ENCODE measurements at regions not wholly inside any gene's neighbourhood (a gene's known extent, or its start where the extent isn't known, plus 50 kb on each side); places are given as distances from the start of the nearest gene placed in this dataset.

DNA sequence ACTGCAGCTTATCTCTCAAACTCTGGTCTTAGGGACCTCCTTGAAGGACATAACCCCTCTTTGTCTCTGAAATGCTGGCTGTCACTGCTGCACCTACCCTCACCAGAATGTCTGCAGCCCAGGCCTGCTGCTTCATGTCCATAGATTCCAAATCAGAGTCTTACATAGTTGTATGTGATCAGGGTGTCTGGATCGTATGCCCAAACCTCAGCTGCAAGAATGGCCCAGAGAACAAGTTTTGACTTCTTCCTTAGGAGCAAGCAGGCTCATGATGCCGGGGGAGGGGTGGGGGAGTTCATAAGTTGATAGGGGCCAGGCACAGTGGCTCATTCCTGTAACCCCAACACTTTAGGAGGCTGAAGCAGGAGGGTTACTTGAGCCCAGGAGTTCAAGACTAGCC, 55.8 kb upstream of the RMDN2 start:
- Histone ChIP-seq H3K36me3 (ENCODE audit: control insufficient read depth in 2 of 2, insufficient read depth in 2 of 2, low read length in 1 of 2) (no peaks in the 10 kb centered on the region), H3K4me1 (ENCODE audit: control insufficient read depth in 2 of 2, insufficient read depth in 2 of 2, low read length in 2 of 2) (no peaks in the 10 kb centered on the region), H3K4me3 (ENCODE audit: low read length in 2 of 2) (no peak overlapping the region), H3K9me3 (ENCODE audit: control insufficient read depth in 2 of 2, insufficient read depth in 1 of 2, low read length in 1 of 2) (no peaks in the 10 kb centered on the region), H3K27ac (ENCODE audit: low read depth in 1 of 2, low read length in 1 of 2) (no peak overlapping the region), H3K27me3 (ENCODE audit: control insufficient read depth in 2 of 2, insufficient read depth in 1 of 2, low read length in 1 of 2) (no peaks in the 10 kb centered on the region)
- no peak for DNase-seq (ENCODE audit: low read depth in 6 of 9, low spot score in 9 of 9)
- WGBS: 93% methylated on average over 2 of the region's 2 CpGs

DNA sequence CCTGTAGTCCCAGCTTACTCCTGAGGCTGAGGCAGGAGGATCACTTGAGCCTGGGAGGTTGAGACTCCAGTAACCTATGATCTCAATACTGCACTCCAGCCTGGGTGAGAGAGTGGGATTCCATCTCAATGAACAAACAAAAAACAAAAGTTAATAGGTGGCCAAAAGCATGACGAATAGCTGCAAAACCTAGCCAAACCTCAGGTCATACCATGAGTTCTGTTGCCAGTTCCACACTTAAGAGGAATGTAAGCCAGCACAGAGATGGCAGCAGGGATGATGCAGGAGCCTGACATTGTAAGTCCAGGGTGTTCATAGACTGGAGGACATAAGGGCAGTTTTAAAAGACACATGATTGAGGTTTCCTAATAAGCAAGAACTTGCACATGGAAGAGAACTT, 55.3 kb upstream of the RMDN2 start:
- no peaks in the 10 kb centered on the region for H3K4me1 ChIP-seq (ENCODE audit: control insufficient read depth in 2 of 2, insufficient read depth in 2 of 2, low read length in 2 of 2)

DNA sequence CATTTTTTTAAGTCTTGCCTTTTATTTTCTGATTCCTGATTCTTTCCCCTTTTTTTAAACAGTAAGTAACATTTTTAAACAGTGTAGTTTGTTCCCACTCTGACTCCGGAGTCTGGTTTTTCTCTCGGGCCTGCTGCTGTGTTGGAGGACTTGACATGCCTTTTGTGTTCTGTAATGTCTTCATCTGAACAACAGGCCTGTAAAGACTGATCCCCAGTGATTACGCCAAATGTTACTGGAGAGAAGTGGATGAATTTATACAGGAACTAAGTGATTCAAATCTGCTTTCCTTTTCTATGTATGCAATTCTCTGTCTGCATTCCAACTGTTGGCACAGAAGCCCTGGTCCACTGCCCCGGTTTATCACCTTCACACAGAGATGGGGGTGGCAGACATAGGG, 54.3 kb upstream of the RMDN2 start:
- Histone ChIP-seq H3K27ac (ENCODE audit: low read depth in 1 of 2, low read length in 1 of 2) (no peak overlapping the region), H3K4me3 (ENCODE audit: low read length in 2 of 2) (no peak overlapping the region), H3K9me3 (ENCODE audit: control insufficient read depth in 2 of 2, insufficient read depth in 1 of 2, low read length in 1 of 2) (no peaks in the 10 kb centered on the region), H3K27me3 (ENCODE audit: control insufficient read depth in 2 of 2, insufficient read depth in 1 of 2, low read length in 1 of 2) (no peaks in the 10 kb centered on the region), H3K4me1 (ENCODE audit: control insufficient read depth in 2 of 2, insufficient read depth in 2 of 2, low read length in 2 of 2) (no peaks in the 10 kb centered on the region), H3K36me3 (ENCODE audit: control insufficient read depth in 2 of 2, insufficient read depth in 2 of 2, low read length in 1 of 2) (no peaks in the 10 kb centered on the region)
- DNase-seq (ENCODE audit: low read depth in 6 of 9, low spot score in 9 of 9): no peak
- WGBS: 94% methylated on average over 4 of the region's 4 CpGs

More for the DNA sequence above, 55.3 kb upstream of the RMDN2 start:
- H3K9me3 ChIP-seq (ENCODE audit: control insufficient read depth in 2 of 2, insufficient read depth in 1 of 2, low read length in 1 of 2): no peaks in the 10 kb centered on the region
- no peak overlapping the region for H3K4me3 ChIP-seq (ENCODE audit: low read length in 2 of 2)
- no peak overlapping the region for H3K27ac ChIP-seq (ENCODE audit: low read depth in 1 of 2, low read length in 1 of 2)
- no peak for DNase-seq (ENCODE audit: low read depth in 6 of 9, low spot score in 9 of 9)
- no peaks in the 10 kb centered on the region for H3K36me3 ChIP-seq (ENCODE audit: control insufficient read depth in 2 of 2, insufficient read depth in 2 of 2, low read length in 1 of 2)
- H3K27me3 ChIP-seq (ENCODE audit: control insufficient read depth in 2 of 2, insufficient read depth in 1 of 2, low read length in 1 of 2): no peaks in the 10 kb centered on the region
- WGBS: 97% methylated on average over 1 of the region's 1 CpG

DNA sequence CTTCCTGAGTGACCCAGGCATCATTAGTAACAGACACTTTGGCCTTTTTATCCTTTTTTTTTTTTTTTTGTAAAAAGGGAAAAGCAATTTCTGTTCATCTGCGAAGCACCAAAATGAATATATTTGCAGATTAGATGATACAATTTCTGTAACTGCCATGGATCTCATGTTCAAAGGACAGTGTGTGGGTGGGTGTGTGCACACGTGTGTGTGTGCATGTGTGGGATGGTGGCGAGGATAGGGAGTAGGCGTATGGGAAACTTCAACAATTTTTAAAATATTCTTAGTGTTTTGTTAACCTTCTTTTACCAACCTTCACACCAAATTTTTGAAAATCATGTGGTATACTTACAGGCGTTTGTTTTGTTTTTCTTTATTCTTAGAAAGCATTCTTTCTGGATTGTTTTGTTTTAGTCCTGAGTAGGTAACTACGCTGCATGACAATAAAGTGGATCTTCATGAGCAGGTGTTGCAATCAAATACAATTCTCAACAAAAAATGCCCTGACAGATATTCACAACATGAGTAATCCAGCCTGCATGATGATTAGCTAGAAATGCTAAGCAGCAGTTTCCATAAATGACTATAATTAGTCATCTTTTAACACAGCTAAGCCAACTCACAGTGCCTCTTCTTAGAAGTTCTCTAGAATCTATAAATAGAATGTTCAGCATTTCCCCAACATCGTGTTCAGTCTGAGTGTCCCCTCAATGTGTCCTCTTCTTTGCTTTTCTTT, 53.5 kb upstream of the RMDN2 start:
- no peaks in the 10 kb centered on the region for H3K9me3 ChIP-seq (ENCODE audit: control insufficient read depth in 2 of 2, insufficient read depth in 1 of 2, low read length in 1 of 2)
- H3K27me3 ChIP-seq (ENCODE audit: control insufficient read depth in 2 of 2, insufficient read depth in 1 of 2, low read length in 1 of 2): no peaks in the 10 kb centered on the region
- H3K36me3 ChIP-seq (ENCODE audit: control insufficient read depth in 2 of 2, insufficient read depth in 2 of 2, low read length in 1 of 2): no peaks in the 10 kb centered on the region
- H3K4me3 ChIP-seq (ENCODE audit: low read length in 2 of 2): no peak overlapping the region
- no peaks in the 10 kb centered on the region for H3K4me1 ChIP-seq (ENCODE audit: control insufficient read depth in 2 of 2, insufficient read depth in 2 of 2, low read length in 2 of 2)
- WGBS: 77% methylated on average over 7 of the region's 7 CpGs
- no peak for DNase-seq (ENCODE audit: low read depth in 6 of 9, low spot score in 9 of 9)
- H3K27ac ChIP-seq (ENCODE audit: low read depth in 1 of 2, low read length in 1 of 2): no peak overlapping the region

DNA sequence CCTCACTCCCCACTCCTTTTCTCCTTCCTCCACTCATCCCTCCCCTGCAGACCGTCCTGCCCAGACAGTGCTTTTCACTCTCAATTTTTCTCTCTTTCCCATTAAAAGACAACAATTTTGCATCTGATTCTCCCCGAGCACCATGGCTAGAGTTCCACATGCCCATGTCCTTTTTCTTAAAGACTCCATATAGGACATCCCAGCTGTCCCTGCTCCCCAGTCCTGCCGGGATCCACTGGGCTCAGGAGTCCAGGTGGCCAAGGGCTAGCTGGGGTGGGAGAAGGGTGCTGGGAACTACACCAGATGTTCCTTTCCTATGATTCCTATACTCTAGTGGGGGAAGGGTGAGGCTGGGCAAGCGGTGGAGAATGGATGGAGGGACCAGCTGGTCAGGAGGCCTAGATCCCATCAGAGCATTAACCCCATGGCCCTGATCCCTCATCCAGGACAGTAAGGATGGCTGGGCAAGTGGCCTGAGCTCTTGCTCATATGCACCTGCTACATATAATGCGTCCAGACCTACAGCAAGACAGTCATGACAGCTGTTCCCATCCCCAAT, 52.8 kb upstream of the RMDN2 start:
- H3K36me3 ChIP-seq (ENCODE audit: control insufficient read depth in 2 of 2, insufficient read depth in 2 of 2, low read length in 1 of 2): no peaks in the 10 kb centered on the region
- H3K4me3 ChIP-seq (ENCODE audit: low read length in 2 of 2): no peak overlapping the region
- no peak overlapping the region for H3K27ac ChIP-seq (ENCODE audit: low read depth in 1 of 2, low read length in 1 of 2)
- 97% methylated on average over 5 of the region's 5 CpGs for WGBS
- H3K9me3 ChIP-seq (ENCODE audit: control insufficient read depth in 2 of 2, insufficient read depth in 1 of 2, low read length in 1 of 2): no peaks in the 10 kb centered on the region
- H3K4me1 ChIP-seq (ENCODE audit: control insufficient read depth in 2 of 2, insufficient read depth in 2 of 2, low read length in 2 of 2): no peaks in the 10 kb centered on the region
- DNase-seq (ENCODE audit: low read depth in 6 of 9, low spot score in 9 of 9): no peak
- no peaks in the 10 kb centered on the region for H3K27me3 ChIP-seq (ENCODE audit: control insufficient read depth in 2 of 2, insufficient read depth in 1 of 2, low read length in 1 of 2)

DNA sequence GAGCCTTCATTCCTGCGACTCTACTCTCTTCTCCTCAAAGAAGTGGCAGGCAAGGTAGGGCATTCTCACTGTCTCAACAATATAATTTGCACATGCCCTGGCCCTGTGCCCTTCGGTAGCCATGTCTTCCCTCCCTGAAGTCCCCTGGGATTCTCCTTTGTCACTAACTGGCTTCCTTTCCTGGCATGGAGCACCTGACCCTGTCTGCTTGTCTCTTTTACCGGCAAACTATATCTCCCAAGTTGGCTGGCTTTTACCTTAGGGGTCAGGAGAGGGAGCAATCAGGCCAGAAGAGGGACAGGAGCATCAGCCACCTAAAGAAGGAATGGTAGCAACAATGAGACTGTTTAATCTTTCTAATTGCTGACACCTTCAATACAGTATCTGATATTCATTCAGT, 51.9 kb upstream of the RMDN2 start:
- no peak for DNase-seq (ENCODE audit: low read depth in 6 of 9, low spot score in 9 of 9)
- Histone ChIP-seq H3K27me3 (ENCODE audit: control insufficient read depth in 2 of 2, insufficient read depth in 1 of 2, low read length in 1 of 2) (no peaks in the 10 kb centered on the region), H3K27ac (ENCODE audit: low read depth in 1 of 2, low read length in 1 of 2) (no peak overlapping the region), H3K9me3 (ENCODE audit: control insufficient read depth in 2 of 2, insufficient read depth in 1 of 2, low read length in 1 of 2) (no peaks in the 10 kb centered on the region), H3K36me3 (ENCODE audit: control insufficient read depth in 2 of 2, insufficient read depth in 2 of 2, low read length in 1 of 2) (no peaks in the 10 kb centered on the region), H3K4me3 (ENCODE audit: low read length in 2 of 2) (no peak overlapping the region), H3K4me1 (ENCODE audit: control insufficient read depth in 2 of 2, insufficient read depth in 2 of 2, low read length in 2 of 2) (no peaks in the 10 kb centered on the region)
- WGBS: 94% methylated on average over 3 of the region's 3 CpGs

DNA sequence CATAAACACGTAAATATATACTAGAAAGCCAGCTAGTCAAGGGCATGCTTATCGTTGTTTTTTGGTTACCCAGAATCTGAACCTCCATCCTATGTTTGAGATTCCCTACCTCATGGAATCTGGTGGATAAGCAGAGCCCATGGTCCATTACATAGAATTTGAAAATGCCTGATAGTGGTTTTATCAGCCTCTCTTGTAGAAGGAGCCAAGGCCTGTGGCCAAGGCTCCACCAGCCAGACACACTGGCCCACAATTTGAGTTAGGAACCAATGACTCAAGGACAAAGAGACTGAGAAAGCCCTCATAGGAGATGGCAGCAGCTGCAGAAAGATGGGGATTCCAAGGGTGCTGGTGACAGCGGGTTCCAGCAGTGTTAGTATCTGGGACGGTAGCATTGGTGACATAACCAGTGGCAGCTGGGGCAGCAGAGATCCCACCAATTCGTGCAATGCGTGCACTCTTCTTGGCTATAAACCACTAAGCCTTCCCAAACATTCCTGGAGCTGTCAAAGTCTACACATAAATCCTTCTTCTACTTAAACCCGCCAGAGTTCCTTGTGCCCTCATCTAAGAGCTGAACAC, 51.2 kb upstream of the RMDN2 start:
- DNase-seq (ENCODE audit: low read depth in 6 of 9, low spot score in 9 of 9): no peak
- Histone ChIP-seq H3K27me3 (ENCODE audit: control insufficient read depth in 2 of 2, insufficient read depth in 1 of 2, low read length in 1 of 2) (no peaks in the 10 kb centered on the region), H3K4me1 (ENCODE audit: control insufficient read depth in 2 of 2, insufficient read depth in 2 of 2, low read length in 2 of 2) (no peaks in the 10 kb centered on the region), H3K4me3 (ENCODE audit: low read length in 2 of 2) (no peak overlapping the region), H3K27ac (ENCODE audit: low read depth in 1 of 2, low read length in 1 of 2) (no peak overlapping the region), H3K36me3 (ENCODE audit: control insufficient read depth in 2 of 2, insufficient read depth in 2 of 2, low read length in 1 of 2) (no peaks in the 10 kb centered on the region), H3K9me3 (ENCODE audit: control insufficient read depth in 2 of 2, insufficient read depth in 1 of 2, low read length in 1 of 2) (no peaks in the 10 kb centered on the region)
- 98% methylated on average over 7 of the region's 7 CpGs for WGBS

DNA sequence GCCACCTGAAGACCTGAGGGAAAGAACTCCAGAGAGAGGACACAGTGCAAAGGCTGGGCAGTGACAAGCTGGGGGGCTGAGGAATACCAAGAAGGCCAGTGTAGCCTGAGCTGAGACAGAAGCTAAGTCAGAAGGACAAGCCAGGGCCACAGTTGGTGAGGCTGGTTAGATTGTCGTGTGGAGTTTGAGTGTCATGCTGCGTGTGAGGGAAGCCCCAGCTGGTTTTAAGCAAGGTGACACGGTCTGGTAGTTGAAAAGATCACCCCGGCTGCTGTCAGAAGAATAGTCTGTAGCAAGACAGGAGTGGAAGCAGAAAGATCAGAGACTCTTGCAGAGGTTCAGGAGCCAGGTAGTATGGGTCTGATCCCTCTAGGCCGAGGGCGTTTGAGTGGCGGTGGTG, 50.6 kb upstream of the RMDN2 start:
- no peak overlapping the region for H3K4me3 ChIP-seq (ENCODE audit: low read length in 2 of 2)
- DNase-seq (ENCODE audit: low read depth in 6 of 9, low spot score in 9 of 9): no peak
- H3K9me3 ChIP-seq (ENCODE audit: control insufficient read depth in 2 of 2, insufficient read depth in 1 of 2, low read length in 1 of 2): no peaks in the 10 kb centered on the region
- H3K36me3 ChIP-seq (ENCODE audit: control insufficient read depth in 2 of 2, insufficient read depth in 2 of 2, low read length in 1 of 2): no peaks in the 10 kb centered on the region
- no peaks in the 10 kb centered on the region for H3K4me1 ChIP-seq (ENCODE audit: control insufficient read depth in 2 of 2, insufficient read depth in 2 of 2, low read length in 2 of 2)
- H3K27me3 ChIP-seq (ENCODE audit: control insufficient read depth in 2 of 2, insufficient read depth in 1 of 2, low read length in 1 of 2): no peaks in the 10 kb centered on the region
- 95% methylated on average over 7 of the region's 7 CpGs for WGBS
- no peak overlapping the region for H3K27ac ChIP-seq (ENCODE audit: low read depth in 1 of 2, low read length in 1 of 2)

All from thymus (tissue), 11 donors.